ENCODE measurements at regions not wholly inside any gene's neighbourhood (a gene's known extent, or its start where the extent isn't known, plus 50 kb on each side); places are given as distances from the start of the nearest gene placed in this dataset.

DNA sequence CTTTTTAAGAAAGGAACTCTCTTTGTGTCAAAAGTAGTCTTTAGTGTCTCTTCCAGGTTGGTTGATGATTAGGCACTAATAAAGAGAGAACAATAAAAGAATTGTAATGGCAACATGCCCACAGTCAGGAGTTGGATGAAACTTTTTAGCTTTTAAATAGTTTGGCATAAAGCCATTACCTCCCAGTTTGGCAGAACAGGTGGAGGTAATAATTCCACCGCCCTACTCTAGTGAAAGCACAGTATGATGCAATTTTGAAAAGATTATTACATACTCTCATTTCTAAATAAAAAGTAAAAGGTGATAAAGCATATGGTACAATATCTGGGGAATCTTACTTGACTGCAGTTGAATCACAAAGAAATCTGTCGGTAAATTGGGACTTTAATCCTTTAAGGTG is 497.6 kb downstream of the SUCLA2 start:
- DNase-seq = no peak

DNA sequence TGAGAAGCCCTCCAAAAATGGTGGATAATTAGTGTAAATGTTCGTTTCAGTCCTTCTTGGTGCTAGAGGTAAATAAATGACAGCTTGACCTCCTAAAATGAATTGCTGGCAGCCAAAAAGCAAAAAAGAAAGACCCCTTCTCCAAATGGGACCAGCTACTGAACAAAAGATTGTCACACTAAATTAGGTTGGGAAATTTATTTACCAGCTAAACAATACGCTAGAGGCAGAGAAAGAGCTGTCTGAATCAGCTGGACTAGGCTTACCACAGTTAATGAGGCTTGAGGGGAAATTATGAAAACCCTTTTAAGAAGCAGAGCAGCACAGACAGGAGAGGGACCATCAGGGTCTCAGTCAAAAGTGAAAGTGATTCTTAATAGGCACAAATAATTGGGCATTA is 498.9 kb downstream of the SUCLA2 start:
- DNase-seq = no peak

DNA sequence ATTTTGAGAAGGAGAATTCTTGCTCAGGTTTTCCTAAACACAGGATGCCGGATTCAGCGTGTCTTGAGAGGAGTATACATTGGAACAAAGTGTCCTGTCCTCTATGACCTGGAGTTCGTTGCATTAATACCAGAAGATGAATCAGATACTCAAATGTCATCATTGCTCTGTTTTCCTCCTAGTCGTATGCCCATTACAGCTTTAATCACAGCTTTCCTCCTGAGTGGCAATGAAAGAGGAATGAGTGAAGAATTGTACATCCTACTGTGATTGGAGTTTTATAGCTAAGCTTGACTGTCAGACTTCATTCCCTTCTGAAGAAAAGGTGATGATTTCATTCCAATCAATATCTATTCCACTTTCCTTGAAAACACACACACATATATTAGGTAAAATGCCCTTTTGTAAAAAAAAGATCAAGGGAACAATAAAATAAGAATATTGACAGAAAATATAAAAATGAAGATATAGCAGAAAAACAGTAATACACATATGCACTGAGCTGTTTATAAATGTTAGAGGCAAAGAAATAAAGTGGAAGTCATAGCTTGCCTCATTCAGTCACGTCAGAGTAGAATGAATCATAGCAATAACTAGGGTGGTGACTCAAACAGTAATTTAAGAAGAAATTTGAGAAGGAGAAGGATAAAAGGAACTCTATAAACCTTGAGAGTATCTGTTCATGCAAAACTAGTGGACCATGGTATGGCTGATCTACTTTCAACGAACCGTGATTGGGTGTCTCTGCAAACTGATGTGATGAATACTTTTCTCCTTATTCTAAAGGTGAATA is 501.5 kb downstream of the SUCLA2 start:
- no peak for DNase-seq

DNA sequence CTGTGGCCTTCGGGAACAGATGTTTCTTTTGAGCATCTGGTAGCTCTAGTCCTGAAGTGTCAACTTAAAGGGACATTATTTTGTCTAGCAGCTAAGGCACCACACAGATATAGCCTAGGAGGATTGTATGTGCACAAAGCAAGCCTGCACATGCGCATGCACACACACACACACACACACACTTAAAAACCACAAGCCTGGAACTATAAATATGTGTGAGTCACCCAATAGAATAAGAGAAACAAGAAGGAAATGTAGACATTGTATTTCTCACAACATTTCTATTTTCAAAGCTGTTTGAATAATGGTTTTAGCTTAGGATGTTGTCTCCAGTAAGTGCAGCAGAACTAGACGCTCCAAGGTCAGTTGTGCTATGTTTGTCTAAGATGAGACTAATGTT is 516.5 kb downstream of the SUCLA2 start:
- no peak for DNase-seq

DNA sequence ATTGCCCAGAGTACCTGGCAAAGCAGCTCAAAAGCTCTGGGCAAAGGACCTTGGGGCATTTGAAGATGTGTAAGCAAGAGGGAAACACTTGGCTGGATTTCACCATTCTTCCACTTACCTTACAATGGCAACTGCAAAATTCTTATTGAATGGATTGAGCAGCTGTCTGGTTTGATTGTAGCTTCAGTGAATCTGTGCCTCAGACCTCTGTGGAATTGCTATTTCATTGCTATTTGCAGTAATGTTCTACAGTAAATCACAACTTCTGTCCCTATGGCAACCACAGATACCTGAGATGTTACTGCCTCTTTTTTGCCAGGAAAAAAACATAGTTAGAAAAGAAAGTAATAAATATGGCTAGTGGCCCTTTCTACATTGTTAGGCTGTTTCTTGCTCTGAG is 519.5 kb downstream of the SUCLA2 start:
- DNase-seq = no peak

DNA sequence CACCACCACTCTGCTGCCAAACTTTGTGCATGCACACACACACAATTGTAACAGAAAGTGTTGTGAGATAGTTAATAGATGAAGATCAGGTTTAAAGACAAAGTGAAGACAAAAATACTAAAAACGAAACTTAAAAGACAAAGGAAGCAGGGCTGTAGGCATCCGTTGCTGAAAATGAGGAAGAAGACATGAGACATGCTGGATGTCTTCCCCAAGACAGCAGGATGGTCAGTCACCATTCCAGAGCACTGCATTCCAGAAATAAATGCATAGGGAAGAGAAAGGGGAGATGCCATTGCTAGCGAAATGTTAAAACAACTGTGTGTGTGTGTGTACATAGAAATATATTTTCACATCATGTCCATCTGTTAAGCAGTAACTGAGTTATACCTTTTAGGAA is 520.1 kb downstream of the SUCLA2 start:
- DNase-seq = no peak

DNA sequence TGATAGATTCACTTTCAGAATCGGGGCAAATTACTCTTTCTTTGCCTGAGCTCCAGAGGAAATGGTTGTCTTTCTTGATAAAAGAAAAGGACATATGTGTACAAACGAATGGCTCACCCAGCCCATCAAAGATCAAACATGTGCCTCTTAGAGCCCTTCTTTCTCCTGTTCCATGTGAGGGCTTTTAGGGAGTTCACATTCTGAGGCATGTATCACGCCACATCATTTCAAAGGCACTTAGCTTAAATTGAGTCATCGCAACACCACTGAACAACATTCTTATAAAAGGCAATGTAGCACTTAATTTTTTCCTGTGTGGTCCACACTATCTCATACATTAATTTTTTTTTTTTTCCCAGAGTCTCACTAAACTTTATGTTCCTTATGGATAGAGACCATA is 521.0 kb downstream of the SUCLA2 start:
- no peak for DNase-seq

DNA sequence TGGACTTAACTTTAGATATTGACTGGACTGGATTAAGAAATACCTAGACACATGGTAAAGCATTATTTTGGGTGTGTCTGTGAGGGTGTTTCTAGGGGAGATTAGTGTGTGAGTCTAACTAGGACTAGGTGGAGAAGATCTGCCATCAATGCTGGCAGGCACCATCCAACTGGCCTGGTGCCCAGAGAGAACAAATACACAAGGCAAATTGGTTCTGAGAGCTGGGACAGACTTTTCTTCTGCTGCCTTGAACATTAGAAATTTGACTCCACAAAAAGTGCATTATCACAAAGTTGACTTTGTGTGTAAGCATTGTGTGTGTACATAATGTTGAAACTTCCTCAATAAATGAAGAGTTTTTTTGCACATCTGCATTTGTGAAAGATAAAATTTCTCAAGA is 522.1 kb downstream of the SUCLA2 start:
- DNase-seq = no peak

DNA sequence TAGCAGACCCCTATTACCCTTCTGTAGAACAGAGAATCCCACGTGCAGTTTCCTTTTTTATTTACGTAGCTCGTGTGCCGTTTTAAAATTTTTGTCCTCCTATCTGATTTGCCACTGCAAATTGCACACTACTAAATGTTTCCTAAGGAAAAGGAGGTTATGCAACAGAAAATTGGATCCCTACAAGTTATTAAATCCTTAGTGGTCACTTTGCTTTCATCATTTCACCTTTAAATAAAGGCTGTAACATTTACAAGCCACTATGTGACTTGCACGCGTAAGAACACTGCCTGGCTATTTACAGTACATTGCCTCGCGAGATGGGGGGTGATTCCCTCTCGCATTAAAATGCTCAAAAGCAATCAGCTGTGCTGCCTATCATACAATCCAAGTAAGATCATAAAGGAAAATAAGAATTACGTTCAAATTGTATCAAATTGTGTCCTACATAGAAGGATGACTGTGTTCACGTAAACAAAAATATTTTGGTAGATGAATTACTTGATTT is 525.6 kb downstream of the SUCLA2 start:
- no peak for DNase-seq

DNA sequence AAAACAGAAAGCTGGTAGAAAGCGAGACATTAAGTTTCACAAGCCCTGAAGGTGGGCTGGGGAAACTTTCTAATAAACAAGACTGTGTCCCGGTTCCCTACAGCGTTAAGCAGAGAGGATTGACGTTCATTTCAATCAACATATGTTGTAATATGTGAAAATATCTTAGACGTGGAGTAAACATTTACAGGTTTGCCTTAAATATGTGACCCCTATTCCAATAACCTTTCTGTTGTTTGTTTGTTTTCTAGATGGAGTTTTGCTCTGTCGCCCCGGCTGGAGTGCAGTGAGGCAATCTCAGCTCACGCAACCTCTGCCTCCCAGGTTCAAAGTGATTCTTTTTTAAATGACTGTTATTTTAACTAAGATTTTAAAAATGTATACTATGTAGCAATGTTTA is 526.2 kb downstream of the SUCLA2 start:
- no peak for DNase-seq

DNA sequence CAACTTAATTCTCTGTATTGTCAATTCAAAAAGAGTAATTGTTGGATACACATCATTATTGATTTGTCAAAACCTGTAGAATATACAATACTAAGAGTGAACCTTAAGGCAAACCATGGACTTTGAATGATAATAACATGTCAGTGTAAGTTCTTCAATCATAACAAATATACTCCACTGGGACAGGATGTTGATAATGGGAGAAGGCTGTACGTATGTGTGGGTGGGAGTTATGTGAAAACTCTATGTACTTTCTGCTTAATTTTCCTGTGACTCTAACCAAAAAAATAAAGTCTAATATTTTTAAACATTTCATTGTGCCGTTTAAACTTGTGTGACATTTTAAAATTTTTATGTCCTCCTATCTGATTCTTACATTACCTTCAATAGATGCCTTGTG is 526.7 kb downstream of the SUCLA2 start:
- DNase-seq = no peak

DNA sequence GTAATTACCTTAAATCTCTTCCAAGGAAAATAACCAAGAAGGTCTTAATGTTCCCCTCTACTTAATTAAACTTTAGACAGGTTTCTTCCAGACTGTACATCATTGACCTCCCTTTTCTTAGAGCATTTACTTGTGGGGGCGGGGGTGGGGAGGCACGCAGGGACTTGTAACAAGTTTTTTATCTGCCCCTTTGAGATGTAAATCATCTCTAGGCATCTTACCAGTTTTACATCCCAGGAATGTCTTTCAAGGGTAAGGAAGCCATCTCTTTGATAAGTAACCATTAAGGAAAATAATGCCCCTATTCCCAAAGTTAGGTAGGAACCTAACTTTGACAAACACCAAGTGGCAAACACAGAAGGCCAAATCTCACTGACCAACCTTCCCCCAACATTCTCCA is 528.6 kb downstream of the SUCLA2 start:
- no peak for DNase-seq

DNA sequence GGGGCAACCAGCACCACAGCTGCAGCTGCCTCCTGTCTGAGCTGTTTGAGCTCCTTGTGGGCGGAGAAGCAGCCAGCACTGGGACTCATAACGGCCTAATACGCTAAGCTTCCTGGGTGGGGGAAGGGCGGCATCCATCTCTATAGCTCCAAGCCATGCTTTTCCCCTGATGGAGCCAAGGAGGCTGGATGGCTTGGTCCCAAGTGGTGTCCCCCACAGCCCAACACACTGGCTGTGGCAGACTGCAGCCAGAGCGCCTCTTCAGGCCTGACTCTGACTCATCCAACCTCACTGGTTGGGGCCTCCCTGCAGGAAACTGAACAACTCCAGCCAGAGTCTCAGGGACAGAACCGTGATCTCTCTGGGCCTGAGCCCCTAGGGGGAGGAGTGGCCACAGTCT is 537.3 kb downstream of the SUCLA2 start:
- DNase-seq = no peak

DNA sequence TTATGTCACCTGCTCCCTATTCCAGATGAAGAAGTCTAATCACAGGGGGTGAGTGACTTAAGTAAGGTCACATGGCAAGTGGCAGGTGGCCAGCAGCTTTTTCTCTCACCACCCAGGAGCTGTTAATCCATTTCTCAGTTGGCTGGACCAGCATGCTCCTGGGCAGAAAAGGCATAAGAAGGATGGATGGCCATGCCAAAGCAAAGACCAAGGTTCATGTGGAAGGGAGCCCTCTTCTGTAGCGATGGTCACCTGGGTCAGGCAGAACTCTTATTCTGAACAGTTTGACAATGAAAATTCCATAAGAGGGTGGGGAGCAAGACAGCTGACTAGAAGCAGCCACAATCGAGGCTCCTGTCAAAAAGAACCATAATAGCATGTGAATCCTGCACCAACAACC is 538.1 kb downstream of the SUCLA2 start:
- DNase-seq = no peak

DNA sequence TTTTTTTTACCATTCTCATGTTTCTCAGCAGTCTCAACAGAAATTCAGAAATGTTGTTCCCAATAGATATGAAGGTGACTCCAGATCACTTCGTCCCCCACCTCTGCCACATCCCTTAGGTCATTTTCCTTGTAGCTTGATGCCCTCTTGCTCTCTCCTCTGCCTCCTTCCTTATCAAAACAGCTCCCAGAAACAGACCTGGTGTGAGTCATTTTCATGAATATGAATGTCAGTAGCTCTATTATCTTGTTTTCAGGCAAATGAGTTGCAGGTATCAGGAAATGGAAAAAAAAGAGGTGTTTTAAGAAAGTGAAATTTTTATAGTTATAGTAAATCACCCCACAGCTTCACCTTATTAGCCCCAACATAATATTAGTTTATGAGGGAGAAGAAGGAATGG is 539.3 kb downstream of the SUCLA2 start:
- DNase-seq = no peak

DNA sequence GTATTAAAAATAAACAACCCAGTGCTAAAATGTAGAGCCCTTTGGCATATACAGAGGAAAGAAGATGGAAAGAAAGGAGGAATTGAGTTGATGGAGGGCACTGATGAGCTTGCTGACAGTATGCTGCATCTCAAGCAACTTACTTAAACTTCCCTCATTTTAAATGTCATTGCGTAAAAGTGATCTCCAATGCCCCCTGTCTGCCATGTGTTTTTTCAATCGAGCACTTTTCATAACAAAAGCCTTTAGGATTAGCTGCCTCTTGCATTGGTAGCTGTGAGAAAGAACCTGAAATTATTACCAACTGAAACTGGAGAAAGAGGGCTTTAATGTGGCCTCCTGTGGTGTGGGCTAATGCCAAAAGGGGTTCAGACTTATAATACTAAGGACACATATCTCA is 541.6 kb downstream of the SUCLA2 start:
- no peak for DNase-seq

DNA sequence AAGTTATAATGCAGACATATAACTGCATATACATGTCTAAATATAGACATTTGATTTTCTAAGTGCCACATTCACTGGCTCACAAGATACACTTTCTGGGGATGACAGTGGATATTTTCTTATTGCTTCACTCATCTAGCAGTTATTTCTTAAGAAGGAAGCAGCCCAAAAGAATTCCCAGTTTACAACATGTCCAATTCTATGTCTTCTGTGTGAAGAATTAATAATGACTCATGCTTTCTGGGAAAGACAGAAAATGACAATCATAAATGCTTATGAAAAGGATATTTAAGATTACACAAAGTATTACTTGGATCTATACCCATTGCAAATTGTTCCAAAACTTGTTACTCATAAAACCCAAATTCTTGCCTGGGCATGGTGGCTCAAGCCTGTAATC is 543.4 kb downstream of the SUCLA2 start:
- DNase-seq = no peak

DNA sequence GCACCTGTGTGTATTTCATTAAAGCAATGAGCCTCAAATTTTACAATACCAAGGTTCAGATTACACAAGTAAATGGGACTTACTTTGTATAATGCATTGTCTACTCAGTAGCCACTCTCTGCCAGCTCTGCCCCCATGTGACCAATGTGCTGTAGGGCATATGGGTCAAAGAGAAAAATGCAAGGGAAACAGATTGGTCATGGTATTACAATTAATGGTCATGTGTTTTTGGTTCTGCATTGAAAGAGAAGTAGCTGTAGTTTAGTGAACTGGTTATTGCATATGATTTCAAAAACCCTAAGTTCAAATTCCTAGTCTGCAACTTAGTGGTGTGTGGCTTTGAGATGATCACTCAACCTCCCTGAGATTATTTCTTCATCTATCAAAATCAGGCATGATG is 545.4 kb downstream of the SUCLA2 start:
- DNase-seq = no peak

DNA sequence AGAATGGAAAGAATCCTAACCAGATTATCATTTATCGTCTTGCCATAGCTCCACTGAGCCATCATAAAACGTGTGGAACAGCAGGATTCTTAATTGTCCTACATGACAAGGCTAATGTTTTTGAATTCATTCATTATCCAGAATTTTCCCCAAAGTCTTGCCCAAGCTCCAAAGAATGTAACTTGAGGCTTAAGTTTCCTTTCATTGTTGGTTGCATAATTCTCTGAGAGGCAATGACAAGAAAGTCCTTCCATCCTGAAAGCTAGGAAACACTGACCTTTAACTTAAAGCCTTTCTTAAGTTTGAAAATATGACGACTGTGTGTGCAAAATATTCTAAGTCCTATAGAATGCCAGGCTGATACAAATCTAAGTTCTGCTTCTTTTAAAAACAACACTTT is 546.1 kb downstream of the SUCLA2 start:
- DNase-seq = no peak

DNA sequence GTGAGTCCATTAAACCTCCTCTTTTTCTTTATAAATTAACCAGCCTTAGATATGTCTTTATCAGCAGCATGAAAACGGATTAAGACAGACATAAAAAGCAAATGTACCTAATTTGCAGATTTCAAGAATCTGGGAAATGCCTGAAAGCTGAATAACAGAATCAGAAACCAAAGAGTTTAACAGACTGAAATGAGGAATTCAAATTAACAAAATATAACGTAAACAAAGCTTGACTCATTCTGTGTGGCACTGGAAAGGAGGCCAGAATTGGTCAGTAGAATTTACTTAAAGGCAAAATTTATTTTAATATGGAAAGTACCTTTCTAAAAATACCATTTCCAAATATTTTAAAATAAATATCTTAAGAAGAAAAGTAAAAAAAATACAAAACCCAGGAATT is 540.6 kb upstream of the HTR2A start:
- DNase-seq = no peak

DNA sequence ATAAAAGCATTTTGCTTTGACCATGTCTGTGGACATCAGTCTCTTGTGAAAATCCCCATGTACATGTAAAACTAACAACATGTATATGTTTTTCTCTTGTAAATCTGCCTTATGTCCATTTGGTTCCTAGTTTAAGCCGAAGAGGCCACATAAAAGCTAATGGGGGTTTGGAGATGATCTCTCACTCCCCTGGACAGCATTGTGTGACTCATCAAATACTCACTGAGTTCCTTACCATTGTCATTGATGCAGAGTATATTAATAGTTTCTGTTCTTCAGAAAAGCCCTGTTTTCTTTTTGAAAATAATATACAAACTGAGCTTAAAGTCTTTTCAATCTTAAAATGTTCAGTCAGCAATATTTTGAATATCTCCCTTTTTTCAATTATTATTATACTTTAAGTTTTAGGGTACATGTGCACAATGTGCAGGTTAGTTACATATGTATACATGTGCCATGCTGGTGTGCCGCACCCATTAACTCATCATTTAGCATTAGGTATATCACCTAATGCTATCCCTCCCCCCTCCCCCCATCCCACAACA is 536.7 kb upstream of the HTR2A start:
- no peak for DNase-seq

DNA sequence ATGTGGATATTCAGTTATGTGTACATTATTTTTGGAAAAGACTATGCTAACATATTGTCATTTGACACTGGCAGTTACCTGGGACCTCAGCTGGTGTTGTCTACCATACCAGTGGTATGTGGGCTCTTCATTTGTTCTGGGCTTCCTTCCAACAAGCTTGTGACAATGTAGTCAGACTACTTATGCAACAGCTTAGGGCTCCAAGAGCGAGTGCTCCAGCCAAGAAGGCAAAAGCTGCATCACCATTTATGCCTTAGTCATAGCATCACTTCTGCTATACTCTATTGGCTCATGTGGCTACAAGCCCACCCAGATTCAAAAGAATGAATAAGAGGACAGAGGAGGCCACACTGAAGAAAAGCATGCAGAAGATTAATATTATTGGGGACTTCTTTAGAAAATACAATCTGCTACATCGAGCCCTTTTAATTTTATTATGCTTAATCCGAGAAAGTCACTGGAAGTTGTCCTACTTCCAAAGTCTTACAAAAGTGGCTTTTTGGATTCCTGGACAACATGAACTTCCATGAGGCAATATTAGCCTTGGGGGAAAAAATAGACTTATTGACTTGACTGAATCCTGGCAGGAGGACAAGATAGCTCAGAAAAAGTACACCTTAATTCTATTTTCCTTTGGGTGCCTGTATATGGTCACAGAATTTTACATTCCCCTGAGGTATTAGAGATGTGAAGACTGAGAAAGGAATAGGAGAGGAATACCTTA is 529.4 kb upstream of the HTR2A start:
- no peak for DNase-seq

DNA sequence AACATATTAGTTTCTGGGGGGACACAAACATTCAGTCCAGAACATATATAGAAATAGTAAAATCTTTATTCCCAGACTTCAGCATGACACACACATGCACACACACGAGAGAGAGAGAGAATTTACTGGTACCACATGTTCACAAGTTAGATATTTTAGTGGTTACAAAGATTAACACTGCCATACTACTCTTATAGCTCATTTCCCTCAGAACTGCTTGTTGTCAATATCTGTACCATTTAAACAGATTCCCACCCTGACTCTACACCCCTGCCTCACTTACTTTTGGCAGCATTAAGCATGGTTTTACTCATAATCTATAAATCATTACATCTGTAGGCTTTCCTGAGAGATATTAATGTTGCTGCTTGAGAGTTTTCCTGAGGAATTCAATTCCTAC is 524.7 kb upstream of the HTR2A start:
- no peak for DNase-seq

DNA sequence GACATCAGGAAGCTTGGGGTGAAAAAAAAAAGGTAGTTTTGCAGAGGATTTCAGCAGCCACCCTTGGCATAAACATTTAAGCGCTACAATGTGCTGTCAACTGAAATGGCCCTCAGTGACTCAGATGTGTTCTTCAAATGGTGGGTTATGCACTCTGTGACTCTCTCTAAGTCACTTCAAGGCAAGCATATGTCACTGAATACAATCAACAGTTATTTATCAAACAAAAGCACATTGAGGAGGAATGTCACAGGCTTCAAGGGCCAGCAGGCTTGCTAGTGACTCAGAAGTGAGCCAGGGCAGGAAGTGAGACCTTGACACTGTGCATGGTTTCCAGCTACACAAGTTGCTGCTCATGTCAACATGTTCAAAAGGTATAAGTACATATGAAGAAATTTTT is 523.7 kb upstream of the HTR2A start:
- no peak for DNase-seq

All from NCI-H1694 treated with DMSO at 0.1 percent for 48 hours (cell line).